D341Med (cell line): ENCODE measurements at regions not wholly inside any gene's neighbourhood (a gene's known extent, or its start where the extent isn't known, plus 50 kb on each side); places are given as distances from the start of the nearest gene placed in this dataset.

Experiments
- DNase-seq: peaks from one replicate; pipeline ENCODE4 v3.0.0; 2012; ENCODE audit warnings: low spot score

- no peak for DNase-seq
These were observed 51.2 kb upstream of the HCCS start for GRCh38 chrX:11059933-11060332.
